Upper lobe of left lung (tissue), 4 donors: ENCODE measurements at regions not wholly inside any gene's neighbourhood (a gene's known extent, or its start where the extent isn't known, plus 50 kb on each side); places are given as distances from the start of the nearest gene placed in this dataset.

Experiments used
- CTCF ChIP-seq, 6 experiments: fragments of 450-650 bp in 4 of 6; fragments of 200-600 bp in 2 of 6; sonication (generic) in 2 of 6; IDR thresholded peaks; one replicate each; pipeline ENCODE4 v1.5.1; 2016 to 2019; ENCODE audit warnings: antibody characterized with exemption in 6 of 6
- EP300 ChIP-seq, 4 donors: sonication (generic); formaldehyde crosslinking; IDR thresholded peaks; one replicate each; pipeline ENCODE4 v1.5.1; 2017; ENCODE audit warnings: antibody characterized with exemption in 4 of 4, control low read depth in 2 of 4
- POLR2A ChIP-seq, 4 donors: fragments of 450-650 bp; IDR thresholded peaks; one replicate each; pipeline ENCODE4 v1.5.1; 2016 to 2017; ENCODE audit warnings: antibody characterized with exemption in 4 of 4, mild to moderate bottlenecking in 2 of 4
- POLR2AphosphoS5 ChIP-seq, 2 donors: sonication (generic); formaldehyde crosslinking; IDR thresholded peaks; one replicate each; pipeline ENCODE4 v1.5.1; 2017; ENCODE audit warnings: antibody characterized with exemption in 2 of 2

- no peak for TF ChIP-seq CTCF (IDR thresholded peaks at IDR 0.05)
- no peak for TF ChIP-seq POLR2AphosphoS5 (IDR thresholded peaks at IDR 0.05)
- TF ChIP-seq POLR2A (IDR thresholded peaks at IDR 0.05) = no peak
- TF ChIP-seq EP300 (IDR thresholded peaks at IDR 0.05) = peak in 1 of 4 donors; percentile 39
Observed at GRCh38 chr7:13742126-13742525, 247.3 kb downstream of the ETV1 start.
